CD4-positive, alpha-beta T cell treated with Interferon gamma for 1 hour (primary cell): ENCODE measurements at regions not wholly inside any gene's neighbourhood (a gene's known extent, or its start where the extent isn't known, plus 50 kb on each side); places are given as distances from the start of the nearest gene placed in this dataset.
A peak's percentile ranks its signal among the peaks of the same experiment; 100 is the strongest.

Experiments used
- DNase-seq: peaks from one replicate; pipeline ENCODE4 v3.0.0-alpha.2; 2020

GRCh38 chr3:59442046-59442445, 392.2 kb upstream of the CFAP20DC start:
- DNase-seq: no peak

- no peak for DNase-seq
Measured at GRCh38 chr3:59440285-59441028, 390.6 kb upstream of the CFAP20DC start.

- DNase-seq: no peak
Measured at GRCh38 chr3:59438492-59438891, 388.7 kb upstream of the CFAP20DC start.

GRCh38 chr3:59436164-59436958, 386.5 kb upstream of the CFAP20DC start:
- no peak for DNase-seq

GRCh38 chr3:59433546-59433945, 383.7 kb upstream of the CFAP20DC start:
- no peak for DNase-seq

GRCh38 chr3:59432665-59433064, 382.8 kb upstream of the CFAP20DC start:
- no peak for DNase-seq

- no peak for DNase-seq
Measured at GRCh38 chr3:59430341-59430740, 380.5 kb upstream of the CFAP20DC start.

GRCh38 chr3:59429198-59429597, 379.4 kb upstream of the CFAP20DC start:
- no peak for DNase-seq

GRCh38 chr3:59426821-59427565, 377.2 kb upstream of the CFAP20DC start:
- no peak for DNase-seq

GRCh38 chr3:59425942-59426341, 376.1 kb upstream of the CFAP20DC start:
- peak; percentile 13 for DNase-seq

GRCh38 chr3:59425371-59425770, 375.5 kb upstream of the CFAP20DC start:
- no peak for DNase-seq

GRCh38 chr3:59424268-59425010, 374.6 kb upstream of the CFAP20DC start:
- DNase-seq: peak; percentile 41

- DNase-seq: no peak
Measured at GRCh38 chr3:59423707-59424106, 373.9 kb upstream of the CFAP20DC start.

GRCh38 chr3:59422312-59422711, 372.5 kb upstream of the CFAP20DC start:
- no peak for DNase-seq

GRCh38 chr3:59418836-59419235, 369.0 kb upstream of the CFAP20DC start:
- DNase-seq: no peak

- DNase-seq: no peak
Measured at GRCh38 chr3:59412516-59412915, 362.7 kb upstream of the CFAP20DC start.

GRCh38 chr3:59411694-59412093, 361.9 kb upstream of the CFAP20DC start:
- DNase-seq: no peak

- no peak for DNase-seq
Measured at GRCh38 chr3:59411186-59411585, 361.4 kb upstream of the CFAP20DC start.

- DNase-seq: no peak
Measured at GRCh38 chr3:59408047-59408624, 358.3 kb upstream of the CFAP20DC start.

GRCh38 chr3:59407425-59407824, 357.6 kb upstream of the CFAP20DC start:
- DNase-seq: no peak

- DNase-seq: no peak
Measured at GRCh38 chr3:59406943-59407342, 357.1 kb upstream of the CFAP20DC start.

- DNase-seq: no peak
Measured at GRCh38 chr3:59404851-59405250, 355.0 kb upstream of the CFAP20DC start.
